ENCODE measurements at regions not wholly inside any gene's neighbourhood (a gene's known extent, or its start where the extent isn't known, plus 50 kb on each side); places are given as distances from the start of the nearest gene placed in this dataset.

DNA sequence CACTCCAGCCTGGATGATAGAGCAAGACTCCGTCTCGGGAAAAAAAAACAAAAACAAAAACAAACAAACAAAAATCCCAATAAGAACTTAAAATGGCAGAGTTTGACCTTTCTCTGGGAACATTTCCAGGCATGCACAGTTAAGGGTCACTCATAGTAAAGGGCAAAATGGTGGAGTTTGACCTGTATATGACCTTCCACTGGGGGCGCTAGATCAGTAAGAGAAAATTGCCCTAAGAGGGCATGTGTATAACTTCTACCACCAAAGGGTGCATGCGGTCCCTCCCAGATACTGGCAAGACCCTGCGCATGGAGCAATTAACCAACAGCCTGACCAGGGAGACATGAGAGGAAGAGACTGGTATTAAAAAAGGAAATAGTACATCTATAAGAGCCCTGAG lies 177.2 kb downstream of the MOSPD2 start:
- no peaks in the 10 kb centered on the region for H3F3A ChIP-seq (ENCODE audit: low read depth)
- no peak overlapping the region for H2AFZ ChIP-seq (ENCODE audit: low read length)
- H3K9ac ChIP-seq (ENCODE audit: low read depth, low read length, poor library complexity, severe bottlenecking): no peak overlapping the region
- H3K9me3 ChIP-seq (ENCODE audit: insufficient read depth, low read depth, low read length): no peaks in the 10 kb centered on the region
- TF ChIP-seq EZH2phosphoT487 (IDR thresholded peaks at IDR 0.05; ENCODE audit: borderline replicate concordance): no peak
- TF ChIP-seq CTCF (conservative IDR thresholded peaks at IDR 0.05; ENCODE audit: low read length): no peak; the same call in 1 of the 2 replicates
- no peaks in the 10 kb centered on the region for H3K9me2 ChIP-seq (replicated peaks; ENCODE audit: low read depth, low read length)
- H3K4me3 ChIP-seq (ENCODE audit: low read length, poor library complexity, severe bottlenecking): no peak overlapping the region
- no peaks in the 10 kb centered on the region for H3K4me1 ChIP-seq (ENCODE audit: insufficient read depth, low read length, poor library complexity, severe bottlenecking)
- H3K79me2 ChIP-seq (ENCODE audit: insufficient read depth, low read length): no peaks in the 10 kb centered on the region
- H3K27me3 ChIP-seq (ENCODE audit: insufficient read depth, low read length, poor library complexity, severe bottlenecking): no peaks in the 10 kb centered on the region
- no peaks in the 10 kb centered on the region for H3K36me3 ChIP-seq (ENCODE audit: insufficient read depth, low read length)
- H4K20me1 ChIP-seq (ENCODE audit: insufficient read depth, low read length, poor library complexity, severe bottlenecking): no peaks in the 10 kb centered on the region
- H3K4me2 ChIP-seq (ENCODE audit: low read depth, low read length, poor library complexity, severe bottlenecking): no peak overlapping the region

DNA sequence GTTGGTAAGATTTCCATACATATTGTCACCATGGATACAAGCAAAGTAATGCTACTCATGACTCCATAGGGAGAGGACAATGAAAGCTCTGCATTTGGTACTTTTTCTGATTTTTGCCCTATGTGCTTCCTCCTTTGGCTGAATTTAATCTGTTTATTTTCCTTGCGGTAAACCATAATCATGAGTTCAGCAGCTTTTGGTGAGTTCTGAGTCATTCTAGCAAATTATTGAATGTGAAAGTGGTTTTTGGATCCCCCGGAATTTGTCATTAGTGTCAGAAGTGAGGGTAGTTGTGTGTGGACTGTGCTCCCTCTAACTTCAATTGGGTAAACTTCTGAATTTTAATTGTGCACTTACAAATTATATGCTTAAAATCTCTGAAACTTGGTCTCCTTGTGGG lies 170.3 kb downstream of the MOSPD2 start:
- Histone ChIP-seq H3K4me1 (ENCODE audit: insufficient read depth, low read length, poor library complexity, severe bottlenecking) (no peaks in the 10 kb centered on the region), H3K9me2 (replicated peaks; ENCODE audit: low read depth, low read length) (no peaks in the 10 kb centered on the region), H3K9me3 (ENCODE audit: insufficient read depth, low read depth, low read length) (no peaks in the 10 kb centered on the region), H3K9ac (ENCODE audit: low read depth, low read length, poor library complexity, severe bottlenecking) (no peak overlapping the region), H3K4me2 (ENCODE audit: low read depth, low read length, poor library complexity, severe bottlenecking) (no peak overlapping the region), H3K36me3 (ENCODE audit: insufficient read depth, low read length) (no peaks in the 10 kb centered on the region), H3K27me3 (ENCODE audit: insufficient read depth, low read length, poor library complexity, severe bottlenecking) (no peaks in the 10 kb centered on the region), H3F3A (ENCODE audit: low read depth) (no peaks in the 10 kb centered on the region), H4K20me1 (ENCODE audit: insufficient read depth, low read length, poor library complexity, severe bottlenecking) (no peaks in the 10 kb centered on the region), H2AFZ (ENCODE audit: low read length) (no peak overlapping the region), H3K79me2 (ENCODE audit: insufficient read depth, low read length) (no peaks in the 10 kb centered on the region), H3K4me3 (ENCODE audit: low read length, poor library complexity, severe bottlenecking) (no peak overlapping the region)
- TF ChIP-seq EZH2phosphoT487 (IDR thresholded peaks at IDR 0.05; ENCODE audit: borderline replicate concordance): no peak
- TF ChIP-seq CTCF (conservative IDR thresholded peaks at IDR 0.05; ENCODE audit: low read length): no peak

DNA sequence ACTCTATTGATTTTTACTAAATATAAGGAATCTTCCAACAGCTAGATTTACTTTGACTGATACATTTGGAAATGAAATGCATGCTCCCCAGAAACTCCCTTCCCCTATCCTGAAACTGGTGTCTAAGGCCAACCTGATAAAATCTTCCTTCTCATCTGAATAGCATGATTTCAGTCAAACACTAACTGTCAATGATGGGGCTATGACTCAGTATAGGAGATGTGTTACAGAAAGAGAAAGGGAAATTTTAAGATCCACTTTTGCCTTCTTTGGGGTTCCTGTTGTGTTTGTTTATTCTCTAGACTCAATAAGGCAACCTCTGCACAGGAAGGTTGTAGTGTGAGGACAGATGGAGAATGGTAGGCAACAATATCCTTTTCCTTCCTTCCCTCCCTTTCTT lies 160.7 kb downstream of the MOSPD2 start:
- H3K9me2 ChIP-seq (replicated peaks; ENCODE audit: low read depth, low read length): no peaks in the 10 kb centered on the region
- no peaks in the 10 kb centered on the region for H3F3A ChIP-seq (ENCODE audit: low read depth)
- no peak overlapping the region for H3K4me2 ChIP-seq (ENCODE audit: low read depth, low read length, poor library complexity, severe bottlenecking)
- H3K9me3 ChIP-seq (ENCODE audit: insufficient read depth, low read depth, low read length): no peaks in the 10 kb centered on the region
- H3K36me3 ChIP-seq (ENCODE audit: insufficient read depth, low read length): no peaks in the 10 kb centered on the region
- H3K4me1 ChIP-seq (ENCODE audit: insufficient read depth, low read length, poor library complexity, severe bottlenecking): no peaks in the 10 kb centered on the region
- H3K9ac ChIP-seq (ENCODE audit: low read depth, low read length, poor library complexity, severe bottlenecking): no peak overlapping the region
- H2AFZ ChIP-seq (ENCODE audit: low read length): no peak overlapping the region
- no peak for TF ChIP-seq CTCF (conservative IDR thresholded peaks at IDR 0.05; ENCODE audit: low read length)
- no peak for TF ChIP-seq EZH2phosphoT487 (IDR thresholded peaks at IDR 0.05; ENCODE audit: borderline replicate concordance)
- no peaks in the 10 kb centered on the region for H3K79me2 ChIP-seq (ENCODE audit: insufficient read depth, low read length)
- H3K4me3 ChIP-seq (ENCODE audit: low read length, poor library complexity, severe bottlenecking): no peak overlapping the region
- no peaks in the 10 kb centered on the region for H3K27me3 ChIP-seq (ENCODE audit: insufficient read depth, low read length, poor library complexity, severe bottlenecking)
- no peaks in the 10 kb centered on the region for H4K20me1 ChIP-seq (ENCODE audit: insufficient read depth, low read length, poor library complexity, severe bottlenecking)

Measured in Loucy (cell line).